ENCODE measurements at regions not wholly inside any gene's neighbourhood (a gene's known extent, or its start where the extent isn't known, plus 50 kb on each side); places are given as distances from the start of the nearest gene placed in this dataset.

DNA sequence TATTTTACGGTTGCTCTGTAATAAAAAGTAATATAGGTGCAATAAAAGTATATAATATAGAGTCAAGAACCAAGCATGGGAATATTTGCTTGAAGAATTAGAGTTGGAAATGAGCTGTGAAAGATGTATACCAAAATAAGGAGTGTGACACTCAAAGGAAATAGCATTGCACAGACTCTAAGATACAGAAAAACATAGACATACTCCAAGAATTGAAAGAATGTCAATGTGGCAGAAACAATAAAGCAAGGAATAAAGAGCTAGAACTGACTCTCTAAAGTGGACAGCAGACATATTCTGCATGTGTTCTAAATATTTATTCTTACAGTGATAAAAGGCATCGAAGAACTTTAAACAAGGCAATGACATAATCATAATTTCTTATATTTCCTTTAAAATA is 561.1 kb upstream of the SETBP1 start:
- H3K27me3 Mint-ChIP-seq (ENCODE audit: low read depth), result no peaks in the 10 kb centered on the region
- ATAC-seq, result no peak
- no peak overlapping the region for H3K27ac Mint-ChIP-seq
- no peaks in the 10 kb centered on the region for H3K9me3 Mint-ChIP-seq
- H3K4me3 Mint-ChIP-seq, result no peak overlapping the region
- no peak for DNase-seq (ENCODE audit: low spot score)
- H3K36me3 Mint-ChIP-seq, result no peaks in the 10 kb centered on the region
- TF ChIP-seq ZNF396 (CRISPR knock-in tag; IDR thresholded peaks at IDR 0.05; ENCODE audit: borderline replicate concordance) (no peak), CBFB (CRISPR knock-in tag; IDR thresholded peaks at IDR 0.05; ENCODE audit: low read depth) (no peak), MYBL2 (CRISPR knock-in tag; IDR thresholded peaks at IDR 0.05) (no peak), GABPB1 (CRISPR knock-in tag; IDR thresholded peaks at IDR 0.05) (no peak), TCF7 (CRISPR knock-in tag; IDR thresholded peaks at IDR 0.05; ENCODE audit: low read depth) (no peak), SMAD3 (CRISPR knock-in tag; IDR thresholded peaks at IDR 0.05; ENCODE audit: borderline replicate concordance) (no peak), ZNF219 (CRISPR knock-in tag; IDR thresholded peaks at IDR 0.05; ENCODE audit: borderline replicate concordance) (no peak), ZNF671 (CRISPR knock-in tag; IDR thresholded peaks at IDR 0.05) (no peak), JUN (CRISPR knock-in tag; IDR thresholded peaks at IDR 0.05) (no peak), FOXK1 (CRISPR knock-in tag; IDR thresholded peaks at IDR 0.05) (no peak), TP53 (CRISPR knock-in tag; IDR thresholded peaks at IDR 0.05) (no peak), ZNF263 (CRISPR knock-in tag; IDR thresholded peaks at IDR 0.05; ENCODE audit: low read depth) (no peak), SMAD4 (CRISPR knock-in tag; IDR thresholded peaks at IDR 0.05) (no peak), TEAD4 (CRISPR knock-in tag; IDR thresholded peaks at IDR 0.05) (no peak), NR2C2 (CRISPR knock-in tag; IDR thresholded peaks at IDR 0.05) (no peak), NFATC4 (CRISPR knock-in tag; IDR thresholded peaks at IDR 0.05) (no peak)
- TF ChIP-seq, protein P1, sequence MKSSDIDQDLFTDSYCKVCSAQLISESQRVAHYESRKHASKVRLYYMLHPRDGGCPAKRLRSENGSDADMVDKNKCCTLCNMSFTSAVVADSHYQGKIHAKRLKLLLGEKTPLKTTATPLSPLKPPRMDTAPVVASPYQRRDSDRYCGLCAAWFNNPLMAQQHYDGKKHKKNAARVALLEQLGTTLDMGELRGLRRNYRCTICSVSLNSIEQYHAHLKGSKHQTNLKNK (CRISPR knock-in tag; IDR thresholded peaks at IDR 0.05), result no peak
- TF ChIP-seq, protein P2, sequence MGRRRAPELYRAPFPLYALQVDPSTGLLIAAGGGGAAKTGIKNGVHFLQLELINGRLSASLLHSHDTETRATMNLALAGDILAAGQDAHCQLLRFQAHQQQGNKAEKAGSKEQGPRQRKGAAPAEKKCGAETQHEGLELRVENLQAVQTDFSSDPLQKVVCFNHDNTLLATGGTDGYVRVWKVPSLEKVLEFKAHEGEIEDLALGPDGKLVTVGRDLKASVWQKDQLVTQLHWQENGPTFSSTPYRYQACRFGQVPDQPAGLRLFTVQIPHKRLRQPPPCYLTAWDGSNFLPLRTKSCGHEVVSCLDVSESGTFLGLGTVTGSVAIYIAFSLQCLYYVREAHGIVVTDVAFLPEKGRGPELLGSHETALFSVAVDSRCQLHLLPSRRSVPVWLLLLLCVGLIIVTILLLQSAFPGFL (CRISPR knock-in tag; IDR thresholded peaks at IDR 0.05; ENCODE audit: borderline replicate concordance), result no peak
- TF ChIP-seq, protein P3, sequence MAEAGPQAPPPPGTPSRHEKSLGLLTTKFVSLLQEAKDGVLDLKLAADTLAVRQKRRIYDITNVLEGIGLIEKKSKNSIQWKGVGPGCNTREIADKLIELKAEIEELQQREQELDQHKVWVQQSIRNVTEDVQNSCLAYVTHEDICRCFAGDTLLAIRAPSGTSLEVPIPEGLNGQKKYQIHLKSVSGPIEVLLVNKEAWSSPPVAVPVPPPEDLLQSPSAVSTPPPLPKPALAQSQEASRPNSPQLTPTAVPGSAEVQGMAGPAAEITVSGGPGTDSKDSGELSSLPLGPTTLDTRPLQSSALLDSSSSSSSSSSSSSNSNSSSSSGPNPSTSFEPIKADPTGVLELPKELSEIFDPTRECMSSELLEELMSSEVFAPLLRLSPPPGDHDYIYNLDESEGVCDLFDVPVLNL (CRISPR knock-in tag; IDR thresholded peaks at IDR 0.05; ENCODE audit: borderline replicate concordance, low read depth), result no peak
- no peaks in the 10 kb centered on the region for H3K4me1 Mint-ChIP-seq
- CTCF ChIA-PET, result no interaction called here
- POLR2A ChIA-PET, result interaction anchor here (0.7 kb wide), 1 partner anchor 20 kb away, joined by 3 read pairs; no protein-coding TSS in a partner anchor

DNA sequence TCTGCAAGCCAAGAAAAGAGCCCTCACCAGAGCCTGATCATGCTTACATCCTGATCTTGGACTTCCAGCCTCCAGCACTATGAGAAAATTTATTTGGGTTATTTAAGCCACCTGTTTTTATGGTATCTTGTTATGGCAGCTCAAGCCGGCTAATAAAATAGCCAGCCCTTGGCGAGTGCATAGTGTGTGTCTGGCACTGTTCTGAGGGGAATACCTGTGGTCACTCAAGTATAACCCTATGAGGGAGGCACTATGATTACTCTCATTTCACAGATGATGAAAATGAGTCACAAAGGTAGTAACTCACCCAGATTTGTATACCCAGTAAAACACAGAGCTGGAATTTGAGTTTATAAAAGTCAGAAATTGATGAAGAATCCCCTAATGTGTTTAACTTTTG is 556.9 kb upstream of the SETBP1 start:
- DNase-seq (ENCODE audit: low spot score) (no peak), ATAC-seq (no peak)
- no peaks in the 10 kb centered on the region for H3K9me3 Mint-ChIP-seq
- no peaks in the 10 kb centered on the region for H3K4me1 Mint-ChIP-seq
- H3K27ac Mint-ChIP-seq, result no peak overlapping the region
- H3K36me3 Mint-ChIP-seq, result no peaks in the 10 kb centered on the region
- H3K27me3 Mint-ChIP-seq (ENCODE audit: low read depth), result no peaks in the 10 kb centered on the region
- ChIA-PET CTCF (no interaction called here), POLR2A (no interaction called here)
- no peak overlapping the region for H3K4me3 Mint-ChIP-seq
- TF ChIP-seq, protein P4, sequence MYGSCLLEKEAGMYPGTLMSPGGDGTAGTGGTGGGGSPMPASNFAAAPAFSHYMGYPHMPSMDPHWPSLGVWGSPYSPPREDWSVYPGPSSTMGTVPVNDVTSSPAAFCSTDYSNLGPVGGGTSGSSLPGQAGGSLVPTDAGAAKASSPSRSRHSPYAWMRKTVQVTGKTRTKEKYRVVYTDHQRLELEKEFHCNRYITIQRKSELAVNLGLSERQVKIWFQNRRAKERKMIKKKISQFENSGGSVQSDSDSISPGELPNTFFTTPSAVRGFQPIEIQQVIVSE (CRISPR knock-in tag; IDR thresholded peaks at IDR 0.05; ENCODE audit: borderline replicate concordance), result no peak
- TF ChIP-seq, protein P5, sequence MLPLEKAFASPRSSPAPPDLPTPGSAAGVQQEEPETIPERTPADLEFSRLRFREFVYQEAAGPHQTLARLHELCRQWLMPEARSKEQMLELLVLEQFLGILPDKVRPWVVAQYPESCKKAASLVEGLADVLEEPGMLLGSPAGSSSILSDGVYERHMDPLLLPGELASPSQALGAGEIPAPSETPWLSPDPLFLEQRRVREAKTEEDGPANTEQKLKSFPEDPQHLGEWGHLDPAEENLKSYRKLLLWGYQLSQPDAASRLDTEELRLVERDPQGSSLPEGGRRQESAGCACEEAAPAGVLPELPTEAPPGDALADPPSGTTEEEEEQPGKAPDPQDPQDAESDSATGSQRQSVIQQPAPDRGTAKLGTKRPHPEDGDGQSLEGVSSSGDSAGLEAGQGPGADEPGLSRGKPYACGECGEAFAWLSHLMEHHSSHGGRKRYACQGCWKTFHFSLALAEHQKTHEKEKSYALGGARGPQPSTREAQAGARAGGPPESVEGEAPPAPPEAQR (CRISPR knock-in tag; IDR thresholded peaks at IDR 0.05), result no peak
- TF ChIP-seq, protein P6, sequence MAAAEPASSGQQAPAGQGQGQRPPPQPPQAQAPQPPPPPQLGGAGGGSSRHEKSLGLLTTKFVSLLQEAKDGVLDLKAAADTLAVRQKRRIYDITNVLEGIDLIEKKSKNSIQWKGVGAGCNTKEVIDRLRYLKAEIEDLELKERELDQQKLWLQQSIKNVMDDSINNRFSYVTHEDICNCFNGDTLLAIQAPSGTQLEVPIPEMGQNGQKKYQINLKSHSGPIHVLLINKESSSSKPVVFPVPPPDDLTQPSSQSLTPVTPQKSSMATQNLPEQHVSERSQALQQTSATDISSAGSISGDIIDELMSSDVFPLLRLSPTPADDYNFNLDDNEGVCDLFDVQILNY (CRISPR knock-in tag; IDR thresholded peaks at IDR 0.05), result no peak
- TF ChIP-seq CREM (CRISPR knock-in tag; IDR thresholded peaks at IDR 0.05) (no peak), KAT7 (CRISPR knock-in tag; IDR thresholded peaks at IDR 0.05; ENCODE audit: borderline replicate concordance) (no peak), GTF2I (CRISPR knock-in tag; conservative IDR thresholded peaks at IDR 0.05) (no peak), TCF7 (CRISPR knock-in tag; IDR thresholded peaks at IDR 0.05; ENCODE audit: low read depth) (no peak)
- TF ChIP-seq, protein P7, sequence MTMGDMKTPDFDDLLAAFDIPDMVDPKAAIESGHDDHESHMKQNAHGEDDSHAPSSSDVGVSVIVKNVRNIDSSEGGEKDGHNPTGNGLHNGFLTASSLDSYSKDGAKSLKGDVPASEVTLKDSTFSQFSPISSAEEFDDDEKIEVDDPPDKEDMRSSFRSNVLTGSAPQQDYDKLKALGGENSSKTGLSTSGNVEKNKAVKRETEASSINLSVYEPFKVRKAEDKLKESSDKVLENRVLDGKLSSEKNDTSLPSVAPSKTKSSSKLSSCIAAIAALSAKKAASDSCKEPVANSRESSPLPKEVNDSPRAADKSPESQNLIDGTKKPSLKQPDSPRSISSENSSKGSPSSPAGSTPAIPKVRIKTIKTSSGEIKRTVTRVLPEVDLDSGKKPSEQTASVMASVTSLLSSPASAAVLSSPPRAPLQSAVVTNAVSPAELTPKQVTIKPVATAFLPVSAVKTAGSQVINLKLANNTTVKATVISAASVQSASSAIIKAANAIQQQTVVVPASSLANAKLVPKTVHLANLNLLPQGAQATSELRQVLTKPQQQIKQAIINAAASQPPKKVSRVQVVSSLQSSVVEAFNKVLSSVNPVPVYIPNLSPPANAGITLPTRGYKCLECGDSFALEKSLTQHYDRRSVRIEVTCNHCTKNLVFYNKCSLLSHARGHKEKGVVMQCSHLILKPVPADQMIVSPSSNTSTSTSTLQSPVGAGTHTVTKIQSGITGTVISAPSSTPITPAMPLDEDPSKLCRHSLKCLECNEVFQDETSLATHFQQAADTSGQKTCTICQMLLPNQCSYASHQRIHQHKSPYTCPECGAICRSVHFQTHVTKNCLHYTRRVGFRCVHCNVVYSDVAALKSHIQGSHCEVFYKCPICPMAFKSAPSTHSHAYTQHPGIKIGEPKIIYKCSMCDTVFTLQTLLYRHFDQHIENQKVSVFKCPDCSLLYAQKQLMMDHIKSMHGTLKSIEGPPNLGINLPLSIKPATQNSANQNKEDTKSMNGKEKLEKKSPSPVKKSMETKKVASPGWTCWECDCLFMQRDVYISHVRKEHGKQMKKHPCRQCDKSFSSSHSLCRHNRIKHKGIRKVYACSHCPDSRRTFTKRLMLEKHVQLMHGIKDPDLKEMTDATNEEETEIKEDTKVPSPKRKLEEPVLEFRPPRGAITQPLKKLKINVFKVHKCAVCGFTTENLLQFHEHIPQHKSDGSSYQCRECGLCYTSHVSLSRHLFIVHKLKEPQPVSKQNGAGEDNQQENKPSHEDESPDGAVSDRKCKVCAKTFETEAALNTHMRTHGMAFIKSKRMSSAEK (CRISPR knock-in tag; IDR thresholded peaks at IDR 0.05; ENCODE audit: borderline replicate concordance), result no peak
- TF ChIP-seq, protein P8, sequence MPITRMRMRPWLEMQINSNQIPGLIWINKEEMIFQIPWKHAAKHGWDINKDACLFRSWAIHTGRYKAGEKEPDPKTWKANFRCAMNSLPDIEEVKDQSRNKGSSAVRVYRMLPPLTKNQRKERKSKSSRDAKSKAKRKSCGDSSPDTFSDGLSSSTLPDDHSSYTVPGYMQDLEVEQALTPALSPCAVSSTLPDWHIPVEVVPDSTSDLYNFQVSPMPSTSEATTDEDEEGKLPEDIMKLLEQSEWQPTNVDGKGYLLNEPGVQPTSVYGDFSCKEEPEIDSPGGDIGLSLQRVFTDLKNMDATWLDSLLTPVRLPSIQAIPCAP (CRISPR knock-in tag; IDR thresholded peaks at IDR 0.05), result no peak
